HEK293T (cell line): ENCODE measurements at regions not wholly inside any gene's neighbourhood (a gene's known extent, or its start where the extent isn't known, plus 50 kb on each side); places are given as distances from the start of the nearest gene placed in this dataset.

Experiments used
- BHLHE40 ChIP-seq: fragments of 450-650 bp; IDR thresholded peaks from 2 replicates; pipeline ENCODE4 v1.6.1; 2016; ENCODE audit warnings: mild to moderate bottlenecking, moderate library complexity, borderline replicate concordance
- ELF4 ChIP-seq: fragments of 450-650 bp; IDR thresholded peaks from 2 replicates; pipeline ENCODE4 v1.6.1; 2017; ENCODE audit warnings: antibody characterized with exemption
- FOXA1 ChIP-seq: fragments of 450-650 bp; IDR thresholded peaks from 2 replicates; pipeline ENCODE4 v1.6.1; 2016; ENCODE audit warnings: mild to moderate bottlenecking
- FOXK2 ChIP-seq: fragments of 450-650 bp; IDR thresholded peaks from 2 replicates; pipeline ENCODE4 v1.6.1; 2016; ENCODE audit warnings: mild to moderate bottlenecking
- FOXM1 ChIP-seq: fragments of 450-650 bp; IDR thresholded peaks from 2 replicates; pipeline ENCODE4 v1.6.1; 2017; ENCODE audit warnings: mild to moderate bottlenecking, borderline replicate concordance
- HDGF ChIP-seq: fragments of 450-650 bp; IDR thresholded peaks from 2 replicates; pipeline ENCODE4 v1.6.1; 2017; ENCODE audit warnings: antibody characterized with exemption, borderline replicate concordance
- L3MBTL2 ChIP-seq: fragments of 450-650 bp; conservative IDR thresholded peaks from 2 replicates; pipeline ENCODE4 v1.6.1; 2016; ENCODE audit warnings: mild to moderate bottlenecking
- LEF1 ChIP-seq: fragments of 450-650 bp; IDR thresholded peaks from 2 replicates; pipeline ENCODE4 v1.6.1; 2017; ENCODE audit warnings: mild to moderate bottlenecking, borderline replicate concordance
- NFRKB ChIP-seq: fragments of 450-650 bp; IDR thresholded peaks from 2 replicates; pipeline ENCODE4 v1.6.1; 2016; ENCODE audit warnings: mild to moderate bottlenecking, moderate library complexity
- PKNOX1 ChIP-seq: fragments of 450-650 bp; IDR thresholded peaks from 2 replicates; pipeline ENCODE4 v1.6.1; 2016
- SP1 ChIP-seq: fragments of 450-650 bp; IDR thresholded peaks from 2 replicates; pipeline ENCODE4 v1.6.1; 2017
- SUZ12 ChIP-seq: fragments of 450-650 bp; IDR thresholded peaks from 2 replicates; pipeline ENCODE4 v1.6.1; 2016; ENCODE audit warnings: mild to moderate bottlenecking
- TARDBP ChIP-seq: fragments of 450-650 bp; IDR thresholded peaks from 2 replicates; pipeline ENCODE4 v1.6.1; 2016
- ZNF384 ChIP-seq: fragments of 450-650 bp; IDR thresholded peaks from 2 replicates; pipeline ENCODE4 v1.6.1; 2016

DNA sequence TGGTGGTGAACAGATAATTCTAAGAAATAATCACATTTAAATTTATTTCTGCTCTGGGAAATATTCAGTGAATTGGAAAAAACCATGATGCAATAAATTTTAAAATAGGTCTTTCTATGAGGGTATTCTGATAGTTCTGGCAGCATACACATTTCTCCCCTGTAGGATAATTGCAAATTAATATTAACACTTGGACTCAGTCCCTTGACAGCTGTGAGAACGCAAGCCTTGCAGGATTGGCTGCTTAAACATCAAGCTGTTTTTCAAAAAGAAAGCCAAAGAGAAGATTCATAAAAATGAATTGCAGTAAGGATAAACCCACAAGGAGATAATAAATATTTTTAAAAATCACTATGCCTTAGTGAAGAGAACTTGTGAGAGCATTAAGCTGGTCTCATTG is 180.0 kb downstream of the MTRR start:
- TF ChIP-seq SUZ12 (no peak), BHLHE40 (no peak), SP1 (no peak), HDGF (no peak), PKNOX1 (no peak), FOXM1 (no peak), ZNF384 (no peak), FOXA1 (no peak), TARDBP (no peak), ELF4 (no peak), L3MBTL2 (no peak), FOXK2 (no peak), LEF1 (no peak), NFRKB (no peak)
